Right lobe of liver (tissue), 4 donors: ENCODE measurements at regions not wholly inside any gene's neighbourhood (a gene's known extent, or its start where the extent isn't known, plus 50 kb on each side); places are given as distances from the start of the nearest gene placed in this dataset.

ENCODE experiments used
- CTCF ChIP-seq, 4 donors: fragments of 200-600 bp in 3 of 4; fragments of 450-650 bp in 1 of 4; IDR thresholded peaks; one replicate each; pipeline versions ENCODE4 v1.5.1 to v1.8.0; 2016 to 2022; ENCODE audit warnings: antibody characterized with exemption in 4 of 4, mild to moderate bottlenecking in 2 of 4
- POLR2A ChIP-seq: fragments of 450-650 bp; IDR thresholded peaks from one replicate; pipeline ENCODE4 v1.6.1; 2017; ENCODE audit warnings: antibody characterized with exemption, mild to moderate bottlenecking
- donor health status: DM: no; HTN: no; CAD: no.
- donor health status: DM: no; HTN: no; CAD: no.
- donor health status: DM: no; HTN: yes; CAD: no.

GRCh38 chr6:168841609-168842278 lies 400.8 kb downstream of the SMOC2 start:
- TF ChIP-seq CTCF (IDR thresholded peaks at IDR 0.05) (no peak), POLR2A (no peak)
